Neuronal stem cell (in vitro differentiated cells): ENCODE measurements at regions not wholly inside any gene's neighbourhood (a gene's known extent, or its start where the extent isn't known, plus 50 kb on each side); places are given as distances from the start of the nearest gene placed in this dataset.
"Not testable (repeated sequence)": the region's sequence is repeated elsewhere in the genome, so short reads cannot be mapped to it uniquely, and the experiment has no call there.

Experiments used
- DNase-seq: peaks from one replicate; pipeline ENCODE4 v3.0.0-alpha.2; 2013; ENCODE audit warnings: low spot score
- H2AFZ ChIP-seq: one replicate; pipeline ENCODE4 v1.6.1; 2013; ENCODE audit warnings: mild to moderate bottlenecking, low read length, inconsistent platforms
- H2AK5ac ChIP-seq: 2 replicates; pipeline ENCODE4 v1.6.1; 2013; ENCODE audit warnings: low read depth, mild to moderate bottlenecking, inconsistent platforms, low read length, moderate library complexity, mixed read lengths
- H2BK120ac ChIP-seq: 2 replicates; pipeline ENCODE4 v1.6.1; 2013; ENCODE audit warnings: low read depth, mild to moderate bottlenecking, inconsistent platforms, low read length, moderate library complexity, mixed read lengths
- H2BK12ac ChIP-seq: one replicate; pipeline ENCODE4 v1.6.1; 2013; ENCODE audit warnings: low read length, inconsistent platforms
- H2BK15ac ChIP-seq: 2 replicates; pipeline ENCODE4 v1.6.1; 2013; ENCODE audit warnings: mild to moderate bottlenecking, low read length, inconsistent platforms, mixed read lengths
- H2BK5ac ChIP-seq: one replicate; pipeline ENCODE4 v1.6.1; 2013; ENCODE audit warnings: inconsistent platforms, mild to moderate bottlenecking, low read length, moderate library complexity
- H3K14ac ChIP-seq: one replicate; pipeline ENCODE4 v1.6.1; 2013; ENCODE audit warnings: low read length, inconsistent platforms
- H3K18ac ChIP-seq: 2 replicates; pipeline ENCODE4 v1.6.1; 2013; ENCODE audit warnings: low read length, inconsistent platforms
- H3K23ac ChIP-seq: 2 replicates; pipeline ENCODE4 v1.6.1; 2013; ENCODE audit warnings: low read depth, mild to moderate bottlenecking, mixed read lengths, low read length, inconsistent platforms; ENCODE audit not compliant: poor library complexity
- H3K27ac ChIP-seq: replicated peaks from 3 replicates; pipeline ENCODE4 v1.5.1; 2013; ENCODE audit warnings: low read length, inconsistent platforms
- H3K27me3 ChIP-seq, 3 experiments: 2 replicates each; pipeline ENCODE4 v1.6.1; 2013; ENCODE audit warnings: low read length in 3 of 3, mild to moderate bottlenecking in 2 of 3, inconsistent platforms in 1 of 3, low read depth in 1 of 3, mixed read lengths in 1 of 3, moderate library complexity in 1 of 3; ENCODE audit not compliant: control insufficient read depth in 3 of 3, insufficient read depth in 3 of 3
- H3K36me3 ChIP-seq, 2 donors: replicated peaks in 1 of 2; 2 replicates each; pipeline ENCODE4 v1.6.1; 2013; ENCODE audit warnings: low read length in 2 of 2; ENCODE audit not compliant: control insufficient read depth in 2 of 2, insufficient read depth in 2 of 2
- H3K4ac ChIP-seq: 2 replicates; pipeline ENCODE4 v1.6.1; 2013; ENCODE audit warnings: inconsistent platforms, mild to moderate bottlenecking, low read length, moderate library complexity
- H3K4me1 ChIP-seq, 2 donors: 1 replicate in 1 of 2; 2 replicates in 1 of 2; pipeline ENCODE4 v1.6.1; 2013; ENCODE audit warnings: low read length in 2 of 2, low read depth in 1 of 2; ENCODE audit not compliant: control insufficient read depth in 2 of 2, insufficient read depth in 1 of 2
- H3K4me2 ChIP-seq: one replicate; pipeline ENCODE4 v1.6.1; 2013; ENCODE audit warnings: mild to moderate bottlenecking, low read length, inconsistent platforms; ENCODE audit not compliant: insufficient read depth, poor library complexity, severe bottlenecking
- H3K4me3 ChIP-seq, 2 donors: 2 replicates each; pipeline ENCODE4 v1.5.1; 2013; ENCODE audit warnings: low read length in 2 of 2, mild to moderate bottlenecking in 2 of 2, inconsistent platforms in 1 of 2, moderate library complexity in 1 of 2
- H3K79me1 ChIP-seq: one replicate; pipeline ENCODE4 v1.6.1; 2013; ENCODE audit warnings: low read depth, mild to moderate bottlenecking, inconsistent platforms, low read length, moderate library complexity
- H3K9ac ChIP-seq: one replicate; pipeline ENCODE4 v1.6.1; 2013; ENCODE audit warnings: mild to moderate bottlenecking, low read depth, low read length, inconsistent platforms; ENCODE audit not compliant: poor library complexity
- H3K9me3 ChIP-seq, 2 donors: replicated peaks in 1 of 2; 2 replicates each; pipeline versions ENCODE3 to v1.6.1; 2013; ENCODE audit warnings: low read length in 2 of 2, mild to moderate bottlenecking in 2 of 2, inconsistent platforms in 1 of 2, low read depth in 1 of 2, mixed read lengths in 1 of 2, moderate library complexity in 1 of 2; ENCODE audit not compliant: control insufficient read depth in 2 of 2, insufficient read depth in 1 of 2
- H4K8ac ChIP-seq: one replicate; pipeline ENCODE4 v1.6.1; 2013; ENCODE audit warnings: low read depth, mild to moderate bottlenecking, inconsistent platforms, low read length, moderate library complexity
- H4K91ac ChIP-seq: one replicate; pipeline ENCODE4 v1.6.1; 2013; ENCODE audit warnings: low read length, low read depth, mild to moderate bottlenecking, inconsistent platforms; ENCODE audit not compliant: poor library complexity
- WGBS, 2 donors: extraction: QIAGEN DNeasy Blood & Tissue Kit; methylation state at CpG; one replicate each; pipeline ENCODE4 v1.1.7; 2013; ENCODE audit warnings: missing lambda C conversion rate in 2 of 2, mixed read lengths in 1 of 2; ENCODE audit not compliant: insufficient read length in 2 of 2, insufficient replicate concordance in 1 of 2; ENCODE audit errors: extremely low coverage in 2 of 2; 5-methylcytosine and 5-hydroxymethylcytosine counted together

- WGBS, 2 donors, result no CpG with 5 or more reads among the region's 10 CpGs
- not testable (repeated sequence) for H3K4me1 ChIP-seq, H3K18ac ChIP-seq, H3K27ac ChIP-seq, H3K4ac ChIP-seq, H3K9ac ChIP-seq, H2AFZ ChIP-seq, H3K36me3 ChIP-seq, H3K4me2 ChIP-seq, H4K8ac ChIP-seq, H3K27me3 ChIP-seq, H4K91ac ChIP-seq, H3K23ac ChIP-seq, H2AK5ac ChIP-seq, H2BK12ac ChIP-seq, H3K14ac ChIP-seq, H2BK15ac ChIP-seq, H2BK120ac ChIP-seq, H3K4me3 ChIP-seq, H2BK5ac ChIP-seq, H3K9me3 ChIP-seq, H3K79me1 ChIP-seq, DNase-seq
These were observed 682.4 kb downstream of the CD109 start for GRCh38 chr6:74378437-74378836.

GRCh38 chr6:74369556-74369993, 673.6 kb downstream of the CD109 start:
- no peak for DNase-seq
- H3K9me3 ChIP-seq, result no peaks in the 10 kb centered on the region
- no peak overlapping the region for H3K14ac ChIP-seq
- no peak overlapping the region for H3K9ac ChIP-seq
- no peak overlapping the region for H2AK5ac ChIP-seq
- no peak overlapping the region for H2BK5ac ChIP-seq
- H4K91ac ChIP-seq, result no peak overlapping the region
- H3K18ac ChIP-seq, result no peak overlapping the region
- H3K79me1 ChIP-seq, result no peaks in the 10 kb centered on the region
- H3K4me1 ChIP-seq, result no peaks in the 10 kb centered on the region
- H3K4me3 ChIP-seq, result no peak overlapping the region
- H3K27me3 ChIP-seq, result no peaks in the 10 kb centered on the region
- H3K27ac ChIP-seq, result no peak overlapping the region
- no peak overlapping the region for H4K8ac ChIP-seq
- no peak overlapping the region for H2BK120ac ChIP-seq
- no peak overlapping the region for H2BK12ac ChIP-seq
- H3K36me3 ChIP-seq, result no peaks in the 10 kb centered on the region
- no peak overlapping the region for H2BK15ac ChIP-seq
- no peak overlapping the region for H2AFZ ChIP-seq
- H3K4me2 ChIP-seq, result no peak overlapping the region
- H3K4ac ChIP-seq, result no peak overlapping the region
- H3K23ac ChIP-seq, result no peak overlapping the region

- no peak overlapping the region for H3K14ac ChIP-seq
- H3K4me2 ChIP-seq, result no peak overlapping the region
- no peak overlapping the region for H2BK15ac ChIP-seq
- no peak overlapping the region for H4K91ac ChIP-seq
- H3K79me1 ChIP-seq, result no peaks in the 10 kb centered on the region
- H3K9me3 ChIP-seq, result no peaks in the 10 kb centered on the region
- no peaks in the 10 kb centered on the region for H3K4me1 ChIP-seq
- no peaks in the 10 kb centered on the region for H3K27me3 ChIP-seq
- no peak overlapping the region for H2BK5ac ChIP-seq
- H3K27ac ChIP-seq, result no peak overlapping the region
- no peak overlapping the region for H3K4ac ChIP-seq
- no peak overlapping the region for H3K4me3 ChIP-seq
- H3K36me3 ChIP-seq, result no peaks in the 10 kb centered on the region
- no peak overlapping the region for H3K23ac ChIP-seq
- WGBS, 2 donors, result no CpG with 5 or more reads among the region's 2 CpGs
- no peak overlapping the region for H4K8ac ChIP-seq
- H3K18ac ChIP-seq, result no peak overlapping the region
- H2BK120ac ChIP-seq, result no peak overlapping the region
- no peak overlapping the region for H2AK5ac ChIP-seq
- no peak for DNase-seq
- no peak overlapping the region for H3K9ac ChIP-seq
- H2BK12ac ChIP-seq, result no peak overlapping the region
- no peak overlapping the region for H2AFZ ChIP-seq
These were observed 672.7 kb downstream of the CD109 start for GRCh38 chr6:74368746-74369145.

- H3K36me3 ChIP-seq, result no peaks in the 10 kb centered on the region
- DNase-seq, result no peak
- no peaks in the 10 kb centered on the region for H3K9me3 ChIP-seq
- no peaks in the 10 kb centered on the region for H3K4me1 ChIP-seq
- H3K23ac ChIP-seq, result no peak overlapping the region
- H3K27ac ChIP-seq, result no peak overlapping the region
- no peak overlapping the region for H2BK15ac ChIP-seq
- H3K4me2 ChIP-seq, result no peak overlapping the region
- H2AK5ac ChIP-seq, result no peak overlapping the region
- no peaks in the 10 kb centered on the region for H3K27me3 ChIP-seq
- no peak overlapping the region for H4K8ac ChIP-seq
- no peak overlapping the region for H3K4me3 ChIP-seq
- H2BK5ac ChIP-seq, result no peak overlapping the region
- H2AFZ ChIP-seq, result no peak overlapping the region
- H2BK12ac ChIP-seq, result no peak overlapping the region
- no peaks in the 10 kb centered on the region for H3K79me1 ChIP-seq
- WGBS, 2 donors, result no CpG with 5 or more reads among the region's 1 CpG
- no peak overlapping the region for H3K4ac ChIP-seq
- no peak overlapping the region for H3K9ac ChIP-seq
- H3K14ac ChIP-seq, result no peak overlapping the region
- no peak overlapping the region for H3K18ac ChIP-seq
- no peak overlapping the region for H2BK120ac ChIP-seq
- no peak overlapping the region for H4K91ac ChIP-seq
These were observed 670.6 kb downstream of the CD109 start for GRCh38 chr6:74366634-74367033.
